Panc1 (cell line): ENCODE measurements at regions not wholly inside any gene's neighbourhood (a gene's known extent, or its start where the extent isn't known, plus 50 kb on each side); places are given as distances from the start of the nearest gene placed in this dataset.

Experiments
- CTCF ChIP-seq: fragments of 450-650 bp; IDR thresholded peaks from 2 replicates; pipeline ENCODE4 v1.5.1; 2017; ENCODE audit warnings: mild to moderate bottlenecking
- POLR2AphosphoS5 ChIP-seq: IDR thresholded peaks from 2 replicates; pipeline ENCODE4 v1.6.1; 2012; ENCODE audit warnings: mild to moderate bottlenecking, low read depth, low read length, moderate library complexity
- SIN3A ChIP-seq: IDR thresholded peaks from 2 replicates; pipeline ENCODE4 v1.6.1; 2012; ENCODE audit warnings: low read depth, mild to moderate bottlenecking, low read length, moderate library complexity, borderline replicate concordance; ENCODE audit not compliant: insufficient read depth

- TF ChIP-seq SIN3A (no peak), CTCF (no peak), POLR2AphosphoS5 (no peak)
Observed at GRCh38 chr3:74135808-74136207, 478.7 kb downstream of the CNTN3 start.
